Posterior vena cava (tissue), 2 donors: ENCODE measurements at regions not wholly inside any gene's neighbourhood (a gene's known extent, or its start where the extent isn't known, plus 50 kb on each side); places are given as distances from the start of the nearest gene placed in this dataset.
A peak's percentile ranks its signal among the peaks of the same experiment; 100 is the strongest.
"Not testable (repeated sequence)": the region's sequence is repeated elsewhere in the genome, so short reads cannot be mapped to it uniquely, and the experiment has no call there.

ENCODE experiments used
- DNase-seq: peaks from one replicate; pipeline ENCODE4 v3.0.0-alpha.2; 2020; ENCODE audit warnings: low spot score
- intact Hi-C, 2 donors: fragments of 100-400 bp; cut with DNase I; formaldehyde crosslinking; loops; one replicate each; pipeline versions ENCODE4 v1.14.1 to v1.14.2; 2022 to 2023
- donor health status: DM: yes; HTN: yes; CAD: no.
- donor health status: DM: yes; HTN: yes; CAD: no.

- DNase-seq, intact Hi-C loops: not testable (repeated sequence)
Measured at GRCh38 chr2:95681589-95682081, 89.8 kb downstream of the TRIM43 start.

DNA sequence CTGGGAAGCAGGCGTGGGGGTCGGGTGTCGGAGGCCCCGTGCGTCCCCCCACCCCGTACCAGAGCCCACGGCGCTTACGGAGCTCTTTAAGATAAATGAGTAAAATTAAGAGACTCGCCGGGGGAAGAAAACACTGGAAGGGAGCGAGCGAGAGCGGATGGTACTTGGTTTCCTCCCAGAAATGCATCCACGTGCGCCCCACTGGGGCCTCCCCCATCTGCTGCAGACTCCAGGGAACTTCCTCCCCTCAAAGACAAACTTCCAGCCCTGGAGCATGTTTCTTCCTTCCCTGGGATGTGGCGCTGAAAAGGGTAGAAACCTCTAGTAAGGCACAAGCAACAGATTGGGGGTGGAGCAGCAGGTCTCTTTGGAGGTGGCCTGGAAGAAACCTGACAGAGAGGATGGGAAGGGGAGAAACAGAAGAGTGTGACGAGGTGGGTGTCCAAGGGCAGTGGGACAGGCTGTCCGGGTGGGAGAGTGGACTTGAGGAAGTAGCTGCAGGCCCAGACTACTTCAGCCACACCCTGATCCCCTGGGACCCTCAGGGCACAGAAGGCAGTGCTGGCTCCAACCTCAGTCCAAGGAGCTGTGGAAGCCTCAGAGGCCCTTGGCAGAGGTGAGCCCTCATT is 91.2 kb downstream of the TRIM43 start:
- DNase-seq, intact Hi-C loops: not testable (repeated sequence)

- no peak for DNase-seq
- intact Hi-C loops: no loop called here
Measured at GRCh38 chr2:95685513-95685912, 93.7 kb downstream of the TRIM43 start.

DNA sequence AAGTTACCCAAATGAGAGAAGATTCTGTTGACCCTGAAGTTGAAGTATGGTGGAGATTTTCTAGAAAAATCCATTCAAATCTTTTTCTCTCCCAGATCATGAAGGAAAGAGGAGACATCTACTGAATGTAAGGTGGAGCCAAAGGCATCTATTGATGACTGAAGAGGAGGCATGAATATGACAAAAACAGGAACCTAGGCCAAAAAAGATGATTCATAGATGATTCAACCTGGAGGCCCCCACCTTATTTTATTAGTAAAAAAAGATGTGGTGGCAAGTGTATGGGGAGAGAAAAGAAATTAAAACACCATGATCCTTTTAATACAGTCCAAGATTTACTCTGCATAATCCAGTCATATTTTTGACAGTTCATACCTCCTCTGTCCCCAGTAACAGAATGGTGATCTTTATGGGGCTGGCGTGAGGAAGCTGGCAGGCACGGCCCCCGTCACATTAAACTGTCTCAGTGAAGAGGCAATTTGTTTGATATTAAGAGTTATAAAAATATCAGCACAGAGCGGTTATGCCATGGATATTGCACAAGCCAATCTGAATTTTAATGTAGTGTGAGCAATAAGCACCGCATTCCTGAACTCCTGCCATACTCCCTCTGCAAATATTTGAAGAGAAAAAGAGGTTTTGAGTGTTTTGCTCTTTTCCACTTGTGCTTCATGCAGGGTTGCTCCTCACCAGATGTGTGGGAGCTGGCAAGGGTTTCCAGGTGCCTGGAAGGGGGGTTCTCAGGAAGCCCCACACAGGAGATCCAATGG is 94.4 kb downstream of the TRIM43 start:
- DNase-seq, intact Hi-C loops: not testable (repeated sequence)

GRCh38 chr2:95687852-95688251 is 96.1 kb downstream of the TRIM43 start:
- intact Hi-C loops, DNase-seq: not testable (repeated sequence)

DNA sequence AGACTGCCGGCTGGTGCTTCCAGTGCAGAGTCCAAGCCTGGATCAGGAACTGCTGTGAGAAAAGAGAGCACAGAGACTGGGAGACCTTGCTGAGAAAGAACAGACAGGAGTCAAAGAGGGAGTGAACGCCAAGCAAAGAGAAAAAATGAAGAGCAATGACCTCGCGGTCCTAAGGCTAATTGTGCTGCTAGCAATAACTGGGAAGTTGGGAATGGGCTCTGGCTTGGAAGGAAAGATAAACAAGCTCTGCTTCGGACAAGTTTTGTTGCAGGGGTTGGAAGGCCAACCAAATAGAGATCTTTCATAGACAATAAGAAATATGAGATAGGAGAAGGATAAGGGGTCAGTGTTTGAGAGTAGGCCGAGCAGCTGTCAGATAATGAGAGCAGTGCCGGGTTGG is 99.4 kb downstream of the TRIM43 start:
- DNase-seq, intact Hi-C loops: not testable (repeated sequence)

GRCh38 chr2:95693071-95693846 is 101.5 kb downstream of the TRIM43 start:
- intact Hi-C loops, DNase-seq: not testable (repeated sequence)

DNA sequence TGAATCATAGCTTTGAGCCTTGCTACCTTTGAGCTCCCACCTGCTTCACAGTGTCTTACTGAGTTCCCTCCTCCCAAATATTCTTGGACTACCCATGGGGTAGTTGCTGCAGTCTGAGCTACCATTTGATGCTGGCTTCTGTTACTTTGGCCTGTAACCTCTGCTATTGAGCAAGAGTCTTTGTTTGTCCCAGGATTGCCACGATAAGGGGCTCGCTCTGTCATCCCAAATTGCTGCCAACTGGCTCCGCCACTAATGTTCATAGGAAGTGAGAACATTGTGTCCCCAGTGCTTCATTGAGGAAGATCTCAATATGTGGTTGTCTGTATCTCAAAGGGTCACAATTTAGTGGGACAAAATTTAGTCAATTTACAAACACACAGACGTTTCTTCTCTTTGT is 103.8 kb downstream of the TRIM43 start:
- intact Hi-C loops: no loop called here
- peak; percentile 89 for DNase-seq

DNA sequence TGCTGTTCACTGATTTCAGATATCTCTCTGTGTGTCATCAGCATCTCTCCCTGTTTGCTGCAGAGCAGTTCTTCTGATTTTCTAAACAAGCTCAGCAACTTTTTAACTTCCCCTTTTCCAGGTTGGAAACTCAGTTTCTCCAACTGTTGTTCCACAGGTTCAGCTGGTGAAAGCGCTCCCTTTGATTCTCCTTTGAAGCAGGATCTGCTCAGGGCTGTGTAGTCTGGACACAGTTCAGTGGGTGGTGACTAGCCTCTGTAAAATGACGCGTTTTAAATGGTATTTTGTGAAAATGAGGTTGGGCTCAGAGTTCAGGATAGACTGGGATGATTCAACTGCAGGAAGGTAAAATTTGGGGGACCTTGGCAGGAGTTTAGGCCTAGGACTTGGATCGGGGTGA is 106.3 kb downstream of the TRIM43 start:
- intact Hi-C loops: no loop called here
- no peak for DNase-seq

DNA sequence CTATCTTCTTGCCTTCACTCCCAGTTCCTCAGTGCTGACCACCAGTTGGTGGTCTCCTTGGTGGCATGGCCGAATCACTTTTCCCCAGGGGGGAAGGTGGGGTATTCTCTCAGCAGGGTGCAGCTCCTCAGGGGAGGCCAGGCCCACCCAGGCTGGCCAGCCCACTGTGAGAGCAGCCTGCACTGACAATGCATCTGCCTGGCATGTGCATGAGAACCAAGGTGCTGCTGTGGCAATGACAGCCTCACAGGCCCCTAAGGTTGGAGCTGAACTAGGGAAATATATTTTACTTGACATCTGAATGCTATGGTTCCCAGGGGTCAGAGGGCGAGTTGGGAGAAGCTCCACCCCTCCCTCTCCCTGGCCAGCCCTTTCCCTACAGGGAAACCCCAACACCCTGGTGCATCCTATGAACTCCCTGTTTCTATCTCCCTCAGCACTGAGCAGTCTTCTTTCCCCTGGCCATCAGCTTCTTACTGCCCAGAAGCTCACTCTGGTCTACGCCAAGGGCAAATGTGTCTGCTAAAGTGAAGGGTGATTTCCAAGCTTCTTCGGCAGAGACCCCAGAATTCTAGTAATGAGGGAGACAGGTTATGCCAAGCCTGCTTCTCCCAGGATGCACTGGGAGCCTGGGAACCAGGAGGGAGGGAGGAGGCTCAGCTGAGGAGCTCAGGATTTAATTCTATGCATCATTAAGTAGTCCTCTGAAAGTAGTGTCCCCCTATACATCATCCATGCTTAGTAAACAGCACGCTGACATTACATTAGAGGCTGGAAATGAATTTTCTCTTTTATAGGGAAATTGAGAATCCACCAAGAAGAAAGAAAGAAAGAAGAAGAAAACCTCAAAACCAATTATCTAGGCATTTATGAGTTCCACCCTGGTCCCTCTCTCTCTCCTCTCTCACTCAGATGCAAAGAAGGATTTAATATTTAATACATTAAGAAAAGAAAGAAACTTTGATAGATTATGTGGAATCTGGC is 107.7 kb downstream of the TRIM43 start:
- intact Hi-C loops: loop anchor here in 1 of 2 donors (2.0 kb wide), 1 partner anchor 59 kb away; no protein-coding TSS in a partner anchor
- DNase-seq: not testable (repeated sequence)

DNA sequence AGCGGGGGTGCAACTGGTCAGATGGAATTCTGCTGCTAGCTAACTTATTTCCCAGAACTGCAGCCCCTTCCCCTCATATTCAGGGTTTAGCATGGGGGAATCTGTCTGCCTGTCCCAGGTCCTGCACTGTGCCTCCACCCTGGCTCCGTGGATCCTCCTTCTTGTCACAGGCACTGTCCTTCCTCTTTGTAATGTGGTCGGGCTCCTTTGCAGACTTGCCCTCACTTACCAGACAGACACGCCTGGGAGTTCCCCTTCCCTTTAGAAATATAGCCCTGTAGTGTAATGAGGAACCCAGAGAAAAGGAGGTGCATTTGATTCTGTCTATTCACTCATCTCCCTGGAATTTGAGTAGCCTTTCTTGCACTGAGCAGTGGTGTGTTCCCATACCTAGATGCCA is 108.7 kb downstream of the TRIM43 start:
- intact Hi-C loops: loop anchor here in 1 of 2 donors (2.0 kb wide), 1 partner anchor 58 kb away; no protein-coding TSS in a partner anchor
- DNase-seq: no peak

DNA sequence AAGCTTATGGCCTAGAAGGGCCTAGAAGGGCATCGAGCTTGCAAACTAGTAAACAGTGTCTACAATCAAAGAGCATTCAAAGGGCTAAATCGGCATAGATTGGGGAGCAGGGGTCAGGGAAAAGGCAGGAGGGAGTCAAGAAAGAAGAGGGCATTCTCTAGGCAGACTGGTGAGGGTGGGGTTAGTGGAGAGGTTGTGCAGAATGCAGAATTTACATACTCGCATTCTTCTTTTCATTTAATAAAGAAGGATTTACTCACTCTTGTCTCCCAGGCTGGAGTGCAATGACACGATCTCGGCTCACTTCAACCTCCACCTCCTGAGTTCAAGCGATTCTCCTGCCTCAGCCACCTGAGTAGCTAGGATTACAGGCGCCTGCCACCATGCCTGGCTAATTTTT is 110.7 kb downstream of the TRIM43 start:
- intact Hi-C loops: no loop called here
- no peak for DNase-seq

DNA sequence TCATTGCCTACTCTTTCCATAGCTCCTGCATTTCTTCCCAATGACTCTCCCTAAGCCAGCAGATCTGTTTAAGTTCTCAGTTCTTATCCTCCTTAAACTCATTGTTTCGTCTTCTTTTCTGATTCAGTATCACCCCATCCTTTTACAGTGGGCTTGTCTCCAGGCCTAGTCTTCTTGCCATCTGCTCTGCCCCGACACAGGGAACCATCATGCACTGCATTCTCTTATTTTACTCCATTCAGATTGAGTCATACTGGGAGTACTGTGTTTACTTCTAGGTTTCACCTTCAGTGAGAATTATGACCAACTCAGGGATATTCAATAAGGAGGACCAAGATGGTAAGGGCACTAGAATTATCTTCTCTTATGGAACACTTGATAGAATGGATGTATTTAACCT is 115.4 kb downstream of the TRIM43 start:
- DNase-seq, intact Hi-C loops: not testable (repeated sequence)

DNA sequence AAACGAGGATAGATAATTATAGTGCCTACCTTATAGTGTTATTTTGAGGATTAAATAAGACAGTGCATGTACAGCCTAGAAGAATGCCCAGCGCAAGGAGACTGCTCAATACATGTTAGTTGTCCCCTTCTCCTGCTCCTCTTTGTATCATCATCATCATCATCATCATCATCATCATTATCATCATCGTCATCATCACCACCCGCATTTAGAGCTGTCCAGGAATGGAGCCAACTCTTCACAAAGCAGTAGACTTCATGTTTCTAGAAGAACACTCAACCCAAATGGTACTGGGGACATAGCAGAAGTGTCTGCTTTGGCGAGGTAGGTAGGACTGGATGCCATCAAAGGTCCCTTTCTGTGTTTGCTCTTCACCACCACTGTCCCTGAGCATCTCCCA is 116.0 kb downstream of the TRIM43 start:
- intact Hi-C loops: no loop called here
- DNase-seq: no peak

DNA sequence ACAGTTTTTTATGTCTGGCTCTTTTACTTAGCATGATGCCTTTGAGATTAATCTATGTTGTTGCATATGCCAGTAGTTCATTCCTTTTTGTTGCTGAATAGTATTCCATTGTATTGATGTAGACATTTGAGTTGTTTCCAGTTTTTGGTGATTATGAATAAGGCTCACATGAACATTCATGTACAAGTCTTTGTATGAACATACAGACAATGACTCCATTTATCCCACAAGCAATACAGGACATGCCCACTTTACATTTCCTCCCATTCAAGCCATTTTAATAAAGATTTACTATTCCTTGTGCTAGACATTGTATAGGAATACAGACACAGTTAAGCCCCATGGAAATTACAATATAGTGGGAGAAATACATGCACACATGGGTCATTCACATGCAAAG is 118.0 kb downstream of the TRIM43 start:
- intact Hi-C loops: no loop called here
- no peak for DNase-seq

- DNase-seq, intact Hi-C loops: not testable (repeated sequence)
Measured at GRCh38 chr2:95713470-95714177, 121.8 kb downstream of the TRIM43 start.

DNA sequence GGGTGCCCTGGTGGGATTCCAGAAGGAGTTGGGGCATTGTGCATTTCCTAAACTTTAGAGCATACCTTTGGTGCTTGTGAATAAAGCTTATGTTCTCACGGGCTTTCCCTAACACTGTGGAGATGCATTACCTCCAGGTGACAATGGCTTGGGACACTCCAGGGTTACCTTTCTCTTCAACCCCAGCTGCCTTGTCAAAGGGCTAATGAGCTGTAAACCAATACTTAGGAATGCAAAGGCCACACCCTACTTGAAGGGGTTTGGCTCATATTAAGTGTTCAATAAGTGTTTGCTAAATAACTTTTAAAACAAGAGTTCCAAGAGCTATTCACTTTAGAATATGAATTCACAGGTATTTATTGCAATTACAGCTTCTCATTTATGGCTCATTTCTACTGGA is 122.6 kb downstream of the TRIM43 start:
- intact Hi-C loops: not testable (repeated sequence)

DNA sequence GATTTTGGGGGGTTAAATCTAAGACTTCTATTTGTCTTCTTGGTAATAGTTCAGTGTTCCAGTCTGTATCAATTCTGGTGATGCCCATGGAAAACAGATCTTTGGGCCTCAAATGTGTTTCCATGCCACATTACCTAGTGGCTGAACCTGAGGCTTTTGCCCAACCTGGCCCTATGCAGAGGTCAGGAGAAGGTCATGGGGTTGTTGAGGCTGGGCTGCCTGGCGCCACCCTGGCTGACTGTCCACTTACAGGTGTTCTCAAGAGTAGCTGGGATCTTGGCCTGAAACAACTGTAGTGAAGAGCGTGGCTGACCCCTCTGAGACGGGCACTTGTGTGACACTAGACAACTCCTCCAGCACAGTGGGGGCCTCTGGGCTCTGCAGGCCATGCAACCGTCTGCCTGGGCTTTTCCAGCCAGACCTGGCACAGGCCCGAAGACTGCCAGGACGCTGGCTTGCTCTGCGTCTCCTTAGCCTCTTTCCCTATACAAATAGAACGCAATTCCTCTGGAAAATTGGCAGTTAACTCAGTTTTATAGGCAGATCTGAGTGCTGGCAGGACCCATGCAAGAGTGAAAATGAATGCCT is 127.8 kb downstream of the TRIM43 start:
- intact Hi-C loops: loop anchor here in 1 of 2 donors (5.0 kb wide), 1 partner anchor 317 kb away; the partner anchor contains the start of gene FAHD2A
- no peak for DNase-seq

More for the DNA sequence above, 122.6 kb downstream of the TRIM43 start:
- not testable (repeated sequence) for DNase-seq
